ENCODE measurements at regions not wholly inside any gene's neighbourhood (a gene's known extent, or its start where the extent isn't known, plus 50 kb on each side); places are given as distances from the start of the nearest gene placed in this dataset.
"Not testable (repeated sequence)": the region's sequence is repeated elsewhere in the genome, so short reads cannot be mapped to it uniquely, and the experiment has no call there.

GRCh38 chr2:8329660-8330622, 351.9 kb upstream of the ID2 start:
- DNase-seq: no peak
- TF ChIP-seq POLR2A (IDR thresholded peaks at IDR 0.05) (no peak), CTCF (IDR thresholded peaks at IDR 0.05) (no peak), POLR2AphosphoS5 (IDR thresholded peaks at IDR 0.05) (no peak), EP300 (IDR thresholded peaks at IDR 0.05; ENCODE audit: low read depth) (no peak)
- in situ Hi-C loops (cut with MboI; ENCODE audit: low pct_ligation_motif_present in 1 of 4, low pct_unique_long_range_greater_than_20kb in 1 of 4, low sequenced_read_pairs in 3 of 4): no loop called here
- Histone ChIP-seq H3K27ac (no peak overlapping the region), H3K36me3 (no peaks in the 10 kb centered on the region), H3K4me3 (no peak overlapping the region), H3K4me1 (no peaks in the 10 kb centered on the region), H3K9me3 (no peaks in the 10 kb centered on the region), H3K27me3 (no peaks in the 10 kb centered on the region)
- intact Hi-C loops (cut with DNase I; ENCODE audit: low total_unique reads): no loop called here
- WGBS, 2 donors (ENCODE audit: low coverage in 1 of 2): 78 to 80% methylated on average over 7 to 17 of the region's 17 CpGs

GRCh38 chr2:8331068-8331467, 350.8 kb upstream of the ID2 start:
- Histone ChIP-seq H3K36me3 (no peaks in the 10 kb centered on the region), H3K27me3 (no peaks in the 10 kb centered on the region), H3K4me1 (no peaks in the 10 kb centered on the region), H3K9me3 (no peaks in the 10 kb centered on the region), H3K27ac (no peak overlapping the region), H3K4me3 (no peak overlapping the region)
- TF ChIP-seq CTCF (IDR thresholded peaks at IDR 0.05) (no peak), POLR2A (IDR thresholded peaks at IDR 0.05) (no peak), EP300 (IDR thresholded peaks at IDR 0.05; ENCODE audit: low read depth) (no peak), POLR2AphosphoS5 (IDR thresholded peaks at IDR 0.05) (no peak)
- intact Hi-C loops (cut with DNase I; ENCODE audit: low total_unique reads) (no loop called here), in situ Hi-C loops (cut with MboI; ENCODE audit: low pct_ligation_motif_present in 1 of 4, low pct_unique_long_range_greater_than_20kb in 1 of 4, low sequenced_read_pairs in 3 of 4) (no loop called here)
- WGBS, 2 donors (ENCODE audit: low coverage in 1 of 2): 70 to 90% methylated on average over 4 of the region's 4 CpGs
- DNase-seq: no peak

- Histone ChIP-seq H3K27me3 (no peaks in the 10 kb centered on the region), H3K4me3 (no peak overlapping the region), H3K27ac (no peak overlapping the region), H3K36me3 (no peaks in the 10 kb centered on the region), H3K4me1 (no peaks in the 10 kb centered on the region), H3K9me3 (no peaks in the 10 kb centered on the region)
- DNase-seq: no peak
- TF ChIP-seq EP300 (IDR thresholded peaks at IDR 0.05; ENCODE audit: low read depth): no peak
- TF ChIP-seq POLR2AphosphoS5 (IDR thresholded peaks at IDR 0.05): no peak
- 75 to 100% methylated on average over 2 to 9 of the region's 9 CpGs for WGBS, 2 donors (ENCODE audit: low coverage in 1 of 2)
- intact Hi-C loops (cut with DNase I; ENCODE audit: low total_unique reads) (no loop called here), in situ Hi-C loops (cut with MboI; ENCODE audit: low pct_ligation_motif_present in 1 of 4, low pct_unique_long_range_greater_than_20kb in 1 of 4, low sequenced_read_pairs in 3 of 4) (no loop called here)
These were observed 349.2 kb upstream of the ID2 start for GRCh38 chr2:8332646-8333045.

- TF ChIP-seq POLR2A (IDR thresholded peaks at IDR 0.05) (no peak), POLR2AphosphoS5 (IDR thresholded peaks at IDR 0.05) (no peak), EP300 (IDR thresholded peaks at IDR 0.05; ENCODE audit: low read depth) (no peak), CTCF (IDR thresholded peaks at IDR 0.05) (no peak)
- H3K9me3 ChIP-seq: no peaks in the 10 kb centered on the region
- no peak overlapping the region for H3K27ac ChIP-seq
- no peak for DNase-seq
- WGBS, 2 donors (ENCODE audit: low coverage in 1 of 2): 89 to 100% methylated on average over 10 to 13 of the region's 13 CpGs
- no peak overlapping the region for H3K4me3 ChIP-seq
- in situ Hi-C loops (cut with MboI; ENCODE audit: low pct_ligation_motif_present in 1 of 4, low pct_unique_long_range_greater_than_20kb in 1 of 4, low sequenced_read_pairs in 3 of 4): no loop called here
- H3K36me3 ChIP-seq: no peaks in the 10 kb centered on the region
- no peaks in the 10 kb centered on the region for H3K27me3 ChIP-seq
- intact Hi-C loops (cut with DNase I; ENCODE audit: low total_unique reads): no loop called here
- H3K4me1 ChIP-seq: no peaks in the 10 kb centered on the region
These were observed 348.6 kb upstream of the ID2 start for GRCh38 chr2:8333177-8333831.

GRCh38 chr2:8333832-8334187, 348.0 kb upstream of the ID2 start:
- H3K4me1 ChIP-seq; intact Hi-C loops (cut with DNase I; ENCODE audit: low total_unique reads); DNase-seq; H3K27ac ChIP-seq; H3K4me3 ChIP-seq; H3K27me3 ChIP-seq; H3K9me3 ChIP-seq; in situ Hi-C loops (cut with MboI; ENCODE audit: low pct_ligation_motif_present in 1 of 4, low pct_unique_long_range_greater_than_20kb in 1 of 4, low sequenced_read_pairs in 3 of 4); H3K36me3 ChIP-seq: not testable (repeated sequence)
- 77 to 90% methylated on average over 4 to 5 of the region's 5 CpGs for WGBS, 2 donors (ENCODE audit: low coverage in 1 of 2)
